GM21390 (cell line): ENCODE measurements at regions not wholly inside any gene's neighbourhood (a gene's known extent, or its start where the extent isn't known, plus 50 kb on each side); places are given as distances from the start of the nearest gene placed in this dataset.
"Not testable (repeated sequence)": the region's sequence is repeated elsewhere in the genome, so short reads cannot be mapped to it uniquely, and the experiment has no call there.

Source experiments
- ATAC-seq: cut with Tn5 transposase; IDR thresholded peaks from one replicate; pipeline ENCODE4 v1.9.1; 2021; ENCODE audit not compliant: unreplicated experiment

- no peak for ATAC-seq
These were observed 421.9 kb upstream of the ADAMTS5 start for GRCh38 chr21:27388825-27389224.

DNA sequence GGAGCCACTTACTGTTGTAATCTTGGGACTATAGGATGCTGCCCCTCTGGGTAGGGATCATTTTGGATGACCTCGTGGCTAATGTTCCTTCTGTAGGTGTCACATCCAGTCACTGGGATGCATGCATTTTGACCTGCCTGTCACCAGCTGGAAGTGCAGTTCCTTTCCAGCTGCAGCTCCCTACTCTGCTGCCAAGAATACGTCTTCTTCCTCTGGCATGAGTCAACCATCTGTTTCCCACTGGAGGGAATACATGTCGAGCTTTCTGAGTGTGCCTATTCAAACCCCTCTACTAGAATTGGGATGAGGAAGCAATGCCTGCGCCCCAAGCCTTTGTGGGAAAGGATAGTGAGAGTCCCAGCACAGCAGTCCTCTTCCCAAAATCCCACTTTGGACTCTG lies 415.5 kb upstream of the ADAMTS5 start:
- no peak for ATAC-seq

DNA sequence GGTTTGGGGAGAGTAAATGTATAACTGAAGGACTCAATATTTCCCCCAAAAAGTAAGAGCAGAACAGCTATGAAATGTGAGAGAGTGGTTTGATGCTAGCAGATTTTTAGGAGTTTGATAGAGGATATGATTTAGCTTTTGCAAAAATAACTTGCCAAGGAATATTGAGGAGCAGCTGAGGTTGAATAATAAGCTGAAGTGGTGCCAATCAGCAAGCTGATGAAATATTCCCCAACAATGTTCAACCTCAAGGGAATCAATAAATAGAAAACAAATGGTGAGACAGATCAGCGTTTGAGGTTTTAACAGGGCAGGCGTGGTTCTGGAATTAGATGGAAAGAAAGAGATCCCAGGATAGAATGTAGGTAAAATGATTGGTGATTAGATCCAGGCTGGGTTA lies 413.4 kb upstream of the ADAMTS5 start:
- no peak for ATAC-seq

DNA sequence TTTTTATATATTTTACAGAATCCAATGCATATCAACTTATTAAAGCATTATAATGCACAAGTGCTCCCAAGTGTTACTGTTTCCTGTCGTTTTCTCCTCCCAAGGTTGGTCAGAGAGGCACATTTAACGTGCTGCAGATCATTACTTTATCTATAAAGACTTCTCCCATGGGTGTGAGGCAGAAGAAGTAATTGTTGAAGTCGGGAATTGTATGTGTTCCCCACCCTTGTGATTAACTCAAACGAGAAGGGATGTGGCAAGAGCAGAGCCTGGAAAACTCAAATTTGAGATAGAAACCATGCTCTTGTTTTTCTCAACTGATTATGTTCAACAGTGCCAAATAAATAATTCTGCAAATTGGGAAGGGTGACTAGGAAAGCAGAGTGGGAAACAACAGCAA lies 412.5 kb upstream of the ADAMTS5 start:
- no peak for ATAC-seq

DNA sequence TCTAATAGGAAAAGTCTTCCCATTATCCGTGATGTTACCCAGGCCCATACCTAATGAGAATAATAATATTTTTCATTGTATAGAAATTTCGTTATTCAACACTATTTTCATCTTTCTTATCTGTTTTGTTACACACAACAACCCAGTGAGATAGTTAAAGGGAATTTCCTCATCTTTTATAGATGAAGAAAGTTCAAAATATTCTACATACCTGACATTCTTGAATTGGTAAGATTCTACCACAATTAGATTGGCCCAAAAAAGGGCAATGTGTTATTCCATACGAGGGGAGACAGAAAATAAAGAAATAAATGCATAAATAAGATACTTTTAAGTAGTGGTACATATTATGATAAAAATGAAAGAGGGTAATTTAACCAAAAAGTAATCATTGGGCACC lies 405.5 kb upstream of the ADAMTS5 start:
- ATAC-seq, result no peak

- no peak for ATAC-seq
These were observed 405.1 kb upstream of the ADAMTS5 start for GRCh38 chr21:27371975-27372331.

- ATAC-seq, result no peak
These were observed 404.5 kb upstream of the ADAMTS5 start for GRCh38 chr21:27371115-27371974.

DNA sequence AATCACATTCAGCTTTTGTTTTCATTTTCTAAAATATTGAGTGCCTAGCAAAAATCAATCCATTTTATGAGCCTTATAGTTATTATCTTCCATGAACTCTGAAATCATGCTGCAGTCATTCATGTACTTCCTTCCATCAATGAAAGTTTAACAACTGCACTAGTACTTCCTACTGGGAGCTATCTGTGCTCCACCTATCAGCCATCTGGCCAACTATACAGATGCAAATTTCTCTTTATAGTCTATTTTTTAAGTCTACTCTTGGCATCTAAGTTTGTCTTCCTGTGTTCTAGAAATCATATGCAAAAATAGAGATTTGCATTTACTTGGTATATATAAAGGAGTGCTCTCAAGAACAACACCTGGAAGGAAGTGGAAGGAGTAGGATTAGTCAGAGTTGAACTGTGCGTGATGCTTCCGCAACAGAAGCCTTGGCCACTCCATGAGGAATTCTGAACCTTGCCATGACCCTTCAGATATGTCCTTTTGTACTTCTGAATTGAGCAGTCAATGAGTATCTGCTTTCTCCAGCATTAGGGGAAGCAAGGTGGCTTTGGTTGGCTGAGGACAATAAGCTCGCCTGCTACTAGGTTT lies 403.2 kb upstream of the ADAMTS5 start:
- ATAC-seq, result no peak

DNA sequence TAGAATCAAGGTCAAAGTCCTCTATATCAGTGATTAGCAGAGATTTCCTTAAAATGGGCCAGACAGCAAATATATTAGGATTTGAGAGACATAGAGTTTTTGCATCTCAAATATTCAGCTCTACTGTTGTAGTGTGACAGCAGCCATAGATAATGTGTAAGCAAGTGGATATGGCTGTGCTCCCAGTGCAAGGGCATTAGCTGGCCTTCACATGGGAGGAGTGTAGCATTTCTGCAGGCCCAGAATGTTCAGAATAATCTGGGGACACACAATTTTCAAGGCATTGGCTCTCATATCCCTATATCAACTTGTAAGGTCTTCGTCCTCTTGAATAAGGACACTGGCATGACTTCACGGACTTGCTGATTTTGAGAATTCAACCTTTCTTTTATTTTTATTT lies 402.3 kb upstream of the ADAMTS5 start:
- no peak for ATAC-seq

DNA sequence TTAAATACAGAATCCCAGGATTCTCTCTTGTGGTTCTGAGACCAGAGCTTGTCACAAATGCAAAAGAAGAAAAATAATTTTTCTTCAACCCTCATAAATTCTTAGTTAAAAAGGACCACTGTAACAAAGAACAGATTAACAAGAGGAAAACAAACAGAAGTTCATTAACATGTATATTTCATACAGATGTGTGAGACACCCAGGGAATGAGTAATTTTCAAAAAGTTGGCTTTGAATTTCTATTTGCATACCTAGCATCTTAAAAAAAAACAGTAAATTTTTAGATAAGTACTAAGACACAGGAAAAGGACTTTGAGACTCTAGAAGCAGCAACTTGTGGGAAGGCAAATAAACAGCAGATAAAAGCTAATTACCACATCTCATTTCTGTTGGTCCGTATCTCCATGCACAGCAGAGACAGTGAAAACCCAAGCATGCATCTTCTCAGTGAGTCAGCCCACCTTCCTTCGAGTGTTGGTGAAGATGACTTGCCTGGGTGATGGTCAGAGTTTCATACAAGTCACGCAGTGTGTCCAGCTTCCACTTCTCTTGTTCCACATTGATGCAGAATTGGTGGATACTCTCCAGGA lies 399.9 kb upstream of the ADAMTS5 start:
- ATAC-seq, result no peak

DNA sequence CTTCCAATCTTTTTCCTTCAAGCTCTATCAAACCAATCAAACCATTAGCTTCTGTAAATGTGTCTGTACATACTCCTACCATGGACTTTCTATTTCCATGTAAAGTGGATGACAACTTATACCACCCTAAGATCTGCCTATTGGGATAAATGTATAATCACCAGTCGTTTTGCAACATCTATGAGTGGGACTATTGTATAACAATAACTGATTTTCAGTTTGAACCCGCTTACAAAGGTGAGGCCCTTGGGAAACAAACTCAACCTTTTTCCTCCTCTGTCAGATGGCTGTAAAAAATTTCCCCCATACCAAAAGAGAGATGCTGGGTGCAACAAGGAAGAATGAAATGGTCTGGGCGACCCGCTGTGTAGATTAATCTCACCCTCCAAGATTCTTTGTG lies 399.1 kb upstream of the ADAMTS5 start:
- no peak for ATAC-seq

DNA sequence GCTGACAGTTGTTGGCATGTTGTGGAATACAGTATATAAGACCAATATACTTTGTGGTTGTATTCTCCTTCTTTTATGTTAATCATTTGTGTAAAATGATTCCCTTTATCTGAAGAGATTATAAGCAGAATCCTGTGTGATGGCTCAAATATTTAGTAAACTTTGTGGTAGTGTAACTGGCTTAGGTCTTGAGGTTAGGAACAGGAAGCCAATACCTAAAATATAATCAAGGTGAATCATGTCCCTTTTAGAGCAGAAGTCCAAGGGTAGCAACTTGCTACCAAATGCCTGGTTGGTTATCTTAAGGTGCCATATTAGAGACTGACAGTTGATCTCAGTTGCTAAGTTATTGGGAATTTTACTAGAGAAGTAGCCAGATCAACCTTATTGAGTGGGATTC lies 398.5 kb upstream of the ADAMTS5 start:
- ATAC-seq, result no peak

- no peak for ATAC-seq
These were observed 397.0 kb upstream of the ADAMTS5 start for GRCh38 chr21:27363719-27364477.

GRCh38 chr21:27362249-27362648 lies 395.4 kb upstream of the ADAMTS5 start:
- no peak for ATAC-seq

GRCh38 chr21:27359141-27359540 lies 392.3 kb upstream of the ADAMTS5 start:
- ATAC-seq, result no peak

DNA sequence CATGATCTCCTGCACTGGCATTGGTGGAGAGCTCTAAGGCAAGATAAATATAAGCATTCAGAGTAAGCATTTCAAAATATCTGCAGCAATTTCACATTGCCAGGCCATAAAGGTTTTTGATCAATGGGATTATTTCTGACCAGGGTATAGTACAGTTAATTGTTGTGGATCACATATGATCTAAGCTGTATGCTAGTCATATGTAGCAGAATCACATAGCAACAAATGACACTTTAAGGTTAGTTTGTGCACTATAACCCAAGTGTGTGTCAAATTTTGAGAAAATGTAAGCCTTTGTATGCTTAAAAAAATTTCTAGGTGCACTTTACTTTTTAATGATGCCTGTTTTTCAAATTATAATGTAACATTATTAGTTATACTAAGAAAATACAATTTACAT lies 386.0 kb upstream of the ADAMTS5 start:
- no peak for ATAC-seq

DNA sequence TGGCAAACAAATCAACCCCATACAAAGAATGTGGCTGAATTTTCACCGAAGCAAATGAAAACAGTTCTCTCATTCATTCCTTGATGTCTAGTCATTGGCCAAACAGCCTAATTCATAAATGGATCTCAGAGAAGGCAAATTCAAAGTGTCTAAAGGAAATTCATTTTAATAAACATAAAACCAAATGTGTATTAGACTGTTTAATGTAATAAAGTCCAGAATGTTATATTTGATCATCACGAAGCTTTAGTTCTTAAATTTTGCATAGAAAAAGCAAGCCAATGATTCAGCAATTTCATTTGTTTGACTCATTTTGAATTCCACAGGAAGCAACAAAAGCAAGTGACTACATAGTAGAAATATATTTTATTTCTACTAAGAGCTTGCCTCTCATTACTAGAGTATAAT lies 379.2 kb upstream of the ADAMTS5 start:
- ATAC-seq, result no peak

- ATAC-seq, result no peak
These were observed 373.0 kb upstream of the ADAMTS5 start for GRCh38 chr21:27339902-27340301.

- not testable (repeated sequence) for ATAC-seq
These were observed 371.1 kb upstream of the ADAMTS5 start for GRCh38 chr21:27338007-27338406.

DNA sequence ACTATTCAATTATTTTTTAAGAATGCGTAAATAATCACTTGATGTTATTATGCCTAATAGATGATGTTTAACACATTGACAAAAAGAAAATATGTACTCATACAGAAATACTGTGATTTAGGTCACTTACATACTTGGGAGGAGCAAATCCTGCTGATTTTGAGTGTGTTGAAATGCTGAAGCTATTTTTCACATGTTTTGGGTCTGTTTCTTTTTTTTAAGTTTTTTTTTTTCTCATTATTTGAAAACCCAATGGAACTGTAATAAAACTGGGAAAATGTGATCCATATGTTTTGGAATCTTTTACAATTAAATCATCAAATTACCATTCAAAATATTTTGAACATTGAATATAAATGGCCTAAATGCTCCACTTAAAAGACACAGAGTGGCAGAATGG lies 366.2 kb upstream of the ADAMTS5 start:
- no peak for ATAC-seq

- no peak for ATAC-seq
These were observed 362.5 kb upstream of the ADAMTS5 start for GRCh38 chr21:27329255-27329851.
